ENCODE measurements at regions not wholly inside any gene's neighbourhood (a gene's known extent, or its start where the extent isn't known, plus 50 kb on each side); places are given as distances from the start of the nearest gene placed in this dataset.

GRCh38 chr19:31910224-31910623, 435.2 kb upstream of the ZNF507 start:
- H3K27ac ChIP-seq (ENCODE audit: low read depth, low read length) = no peak overlapping the region
- no peaks in the 10 kb centered on the region for H3K9me3 ChIP-seq (ENCODE audit: insufficient read depth, low read depth, low read length)
- no peaks in the 10 kb centered on the region for H3K36me3 ChIP-seq (ENCODE audit: insufficient read depth, low read length)
- H3K9ac ChIP-seq (ENCODE audit: low read depth, low read length) = no peak overlapping the region
- no peaks in the 10 kb centered on the region for H3K27me3 ChIP-seq (ENCODE audit: insufficient read depth, low read length)
- H3K4me3 ChIP-seq (ENCODE audit: low read length) = no peak overlapping the region
- WGBS = 91% methylated on average over 6 of the region's 6 CpGs
- H3K4me1 ChIP-seq (ENCODE audit: insufficient read depth, low read length) = no peaks in the 10 kb centered on the region

DNA sequence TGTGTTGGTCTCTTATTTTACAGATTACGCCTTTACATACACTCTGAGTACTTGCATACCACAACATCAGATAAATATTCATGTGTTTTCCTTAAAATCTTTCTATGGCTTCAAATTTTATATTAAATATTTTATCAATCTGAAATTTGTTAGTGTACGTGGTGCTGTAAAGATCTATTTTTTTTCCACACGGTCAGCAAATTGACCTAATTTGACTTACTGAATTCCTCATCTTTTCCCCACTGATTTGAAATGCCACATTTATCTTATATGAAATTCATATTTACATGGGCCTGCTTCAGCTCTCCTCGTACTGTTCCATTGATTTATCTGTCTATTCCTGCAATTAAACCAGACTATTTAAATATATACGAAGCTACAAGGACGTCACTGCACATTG, 433.8 kb upstream of the ZNF507 start:
- Histone ChIP-seq H3K36me3 (ENCODE audit: insufficient read depth, low read length) (no peaks in the 10 kb centered on the region), H3K9ac (ENCODE audit: low read depth, low read length) (no peak overlapping the region), H3K27ac (ENCODE audit: low read depth, low read length) (no peak overlapping the region), H3K4me1 (ENCODE audit: insufficient read depth, low read length) (no peaks in the 10 kb centered on the region), H3K27me3 (ENCODE audit: insufficient read depth, low read length) (no peaks in the 10 kb centered on the region), H3K9me3 (ENCODE audit: insufficient read depth, low read depth, low read length) (no peaks in the 10 kb centered on the region), H3K4me3 (ENCODE audit: low read length) (no peak overlapping the region)
- WGBS = 89% methylated on average over 4 of the region's 6 CpGs

- no peaks in the 10 kb centered on the region for H3K36me3 ChIP-seq (ENCODE audit: insufficient read depth, low read length)
- H3K9ac ChIP-seq (ENCODE audit: low read depth, low read length) = no peak overlapping the region
- H3K9me3 ChIP-seq (ENCODE audit: insufficient read depth, low read depth, low read length) = no peaks in the 10 kb centered on the region
- H3K27ac ChIP-seq (ENCODE audit: low read depth, low read length) = no peak overlapping the region
- no peak overlapping the region for H3K4me3 ChIP-seq (ENCODE audit: low read length)
- WGBS = 69% methylated on average over 6 of the region's 7 CpGs
- H3K4me1 ChIP-seq (ENCODE audit: insufficient read depth, low read length) = no peaks in the 10 kb centered on the region
- no peaks in the 10 kb centered on the region for H3K27me3 ChIP-seq (ENCODE audit: insufficient read depth, low read length)
Observed at GRCh38 chr19:31913103-31913661, 432.2 kb upstream of the ZNF507 start.

DNA sequence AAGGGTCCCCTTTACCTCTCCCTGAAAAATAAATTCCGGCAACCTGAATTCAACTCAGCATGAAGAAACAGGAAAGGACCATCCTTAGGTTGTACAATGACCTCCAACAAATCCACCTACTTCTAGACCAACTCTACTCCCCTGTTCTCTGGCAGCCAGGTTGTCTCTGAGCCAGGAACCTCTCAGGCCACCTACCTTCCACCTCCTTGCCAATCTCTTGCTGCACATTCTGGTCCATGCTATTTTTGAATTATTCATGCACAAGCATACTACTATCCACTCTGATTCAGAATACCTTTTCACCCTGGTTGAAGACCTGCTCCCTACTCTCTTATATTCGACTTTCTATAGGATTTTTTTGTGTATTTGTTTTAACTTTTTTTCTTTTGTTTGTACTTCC, 415.0 kb upstream of the ZNF507 start:
- Histone ChIP-seq H3K9ac (ENCODE audit: low read depth, low read length) (no peak overlapping the region), H3K4me3 (ENCODE audit: low read length) (no peak overlapping the region), H3K9me3 (ENCODE audit: insufficient read depth, low read depth, low read length) (0 out of 2 replicates have a peak, but pooled peaks cover 8% of the 10 kb centered on the region), H3K4me1 (ENCODE audit: insufficient read depth, low read length) (no peaks in the 10 kb centered on the region), H3K27ac (ENCODE audit: low read depth, low read length) (no peak overlapping the region), H3K36me3 (ENCODE audit: insufficient read depth, low read length) (no peaks in the 10 kb centered on the region), H3K27me3 (ENCODE audit: insufficient read depth, low read length) (no peaks in the 10 kb centered on the region)
- WGBS = 96% methylated on average over 1 of the region's 2 CpGs

- Histone ChIP-seq H3K36me3 (ENCODE audit: insufficient read depth, low read length) (no peaks in the 10 kb centered on the region), H3K9me3 (ENCODE audit: insufficient read depth, low read depth, low read length) (no peaks in the 10 kb centered on the region), H3K4me1 (ENCODE audit: insufficient read depth, low read length) (no peaks in the 10 kb centered on the region), H3K27ac (ENCODE audit: low read depth, low read length) (no peak overlapping the region), H3K27me3 (ENCODE audit: insufficient read depth, low read length) (no peaks in the 10 kb centered on the region), H3K4me3 (ENCODE audit: low read length) (no peak overlapping the region), H3K9ac (ENCODE audit: low read depth, low read length) (no peak overlapping the region)
- WGBS = 85% methylated on average over 3 of the region's 3 CpGs
Observed at GRCh38 chr19:31937983-31938382, 407.4 kb upstream of the ZNF507 start.

DNA sequence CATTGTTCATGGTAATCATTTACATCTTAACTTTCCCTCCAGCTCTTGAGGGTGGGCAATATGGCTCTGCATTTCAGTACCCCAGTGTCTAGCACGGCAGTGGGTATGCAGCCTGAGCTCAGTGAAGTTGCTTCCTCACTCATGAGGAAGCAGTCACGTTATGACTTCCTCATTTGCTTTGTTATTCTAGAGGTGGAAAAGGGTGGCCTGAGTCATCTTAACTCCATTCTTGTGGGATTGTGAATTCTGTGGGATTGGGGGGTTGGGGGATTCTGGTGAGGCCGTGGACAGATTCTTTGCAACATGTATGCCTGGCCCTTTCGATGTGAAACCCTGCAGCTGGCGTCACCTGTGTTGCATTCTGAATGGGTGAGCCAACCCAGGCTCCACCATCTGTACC, 406.7 kb upstream of the ZNF507 start:
- no peak overlapping the region for H3K9ac ChIP-seq (ENCODE audit: low read depth, low read length)
- WGBS = 78% methylated on average over 5 of the region's 5 CpGs
- no peaks in the 10 kb centered on the region for H3K9me3 ChIP-seq (ENCODE audit: insufficient read depth, low read depth, low read length)
- H3K4me1 ChIP-seq (ENCODE audit: insufficient read depth, low read length) = no peaks in the 10 kb centered on the region
- H3K27me3 ChIP-seq (ENCODE audit: insufficient read depth, low read length) = no peaks in the 10 kb centered on the region
- no peak overlapping the region for H3K27ac ChIP-seq (ENCODE audit: low read depth, low read length)
- no peaks in the 10 kb centered on the region for H3K36me3 ChIP-seq (ENCODE audit: insufficient read depth, low read length)
- no peak overlapping the region for H3K4me3 ChIP-seq (ENCODE audit: low read length)

DNA sequence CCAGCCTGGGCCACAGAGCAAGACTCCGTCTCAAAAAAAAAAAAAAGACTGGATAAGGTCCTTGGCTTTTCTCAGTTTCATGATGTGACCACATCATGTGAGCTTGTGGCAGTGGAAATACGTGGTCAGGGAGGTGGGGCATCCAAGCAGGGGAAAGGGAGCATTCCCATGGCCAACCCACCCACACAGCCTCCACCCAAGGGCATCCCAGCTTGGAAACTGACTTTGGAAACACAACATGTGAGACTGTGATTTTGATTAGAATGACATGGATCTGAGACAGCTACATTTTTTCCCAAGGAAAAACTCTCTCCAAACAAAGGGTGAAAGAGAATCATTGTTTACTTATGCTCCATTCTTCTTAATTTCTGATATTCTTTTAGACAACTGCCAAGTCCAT, 405.0 kb upstream of the ZNF507 start:
- Histone ChIP-seq H3K9me3 (ENCODE audit: insufficient read depth, low read depth, low read length) (no peaks in the 10 kb centered on the region), H3K9ac (ENCODE audit: low read depth, low read length) (no peak overlapping the region), H3K27ac (ENCODE audit: low read depth, low read length) (no peak overlapping the region), H3K36me3 (ENCODE audit: insufficient read depth, low read length) (no peaks in the 10 kb centered on the region), H3K27me3 (ENCODE audit: insufficient read depth, low read length) (no peaks in the 10 kb centered on the region), H3K4me3 (ENCODE audit: low read length) (no peak overlapping the region), H3K4me1 (ENCODE audit: insufficient read depth, low read length) (no peaks in the 10 kb centered on the region)
- 100% methylated on average over 1 of the region's 2 CpGs for WGBS

DNA sequence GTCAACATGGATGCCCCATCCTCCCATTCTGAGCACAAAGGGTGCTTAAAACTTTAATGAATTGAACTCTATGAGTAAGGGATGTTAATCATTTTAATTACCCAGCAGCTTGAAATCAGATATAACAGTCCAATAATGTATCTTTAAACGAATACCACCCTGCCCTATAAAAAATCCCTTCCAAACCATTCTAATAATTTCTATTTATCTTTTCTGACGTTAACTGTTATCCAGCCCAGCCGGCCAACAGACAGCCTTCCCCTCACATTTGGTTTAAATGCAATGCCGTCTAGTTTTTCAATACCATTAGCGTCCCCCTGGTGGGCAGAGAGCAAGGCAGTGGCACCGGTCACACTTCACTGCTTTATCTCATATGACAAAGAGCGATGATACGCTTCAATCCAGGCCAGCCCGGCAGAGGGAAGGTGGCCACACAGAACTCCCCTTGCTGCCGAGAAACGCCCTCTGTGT, 402.2 kb upstream of the ZNF507 start:
- H3K9me3 ChIP-seq (ENCODE audit: insufficient read depth, low read depth, low read length) = no peaks in the 10 kb centered on the region
- H3K4me3 ChIP-seq (ENCODE audit: low read length) = no peak overlapping the region
- H3K36me3 ChIP-seq (ENCODE audit: insufficient read depth, low read length) = no peaks in the 10 kb centered on the region
- no peak overlapping the region for H3K27ac ChIP-seq (ENCODE audit: low read depth, low read length)
- H3K9ac ChIP-seq (ENCODE audit: low read depth, low read length) = no peak overlapping the region
- H3K4me1 ChIP-seq (ENCODE audit: insufficient read depth, low read length) = no peaks in the 10 kb centered on the region
- WGBS = 85% methylated on average over 11 of the region's 11 CpGs
- H3K27me3 ChIP-seq (ENCODE audit: insufficient read depth, low read length) = no peaks in the 10 kb centered on the region

GRCh38 chr19:31943778-31944177, 401.6 kb upstream of the ZNF507 start:
- Histone ChIP-seq H3K27me3 (ENCODE audit: insufficient read depth, low read length) (no peaks in the 10 kb centered on the region), H3K9ac (ENCODE audit: low read depth, low read length) (no peak overlapping the region), H3K4me3 (ENCODE audit: low read length) (no peak overlapping the region), H3K36me3 (ENCODE audit: insufficient read depth, low read length) (no peaks in the 10 kb centered on the region), H3K27ac (ENCODE audit: low read depth, low read length) (no peak overlapping the region), H3K9me3 (ENCODE audit: insufficient read depth, low read depth, low read length) (no peaks in the 10 kb centered on the region), H3K4me1 (ENCODE audit: insufficient read depth, low read length) (no peaks in the 10 kb centered on the region)
- WGBS = 99% methylated on average over 11 of the region's 11 CpGs

DNA sequence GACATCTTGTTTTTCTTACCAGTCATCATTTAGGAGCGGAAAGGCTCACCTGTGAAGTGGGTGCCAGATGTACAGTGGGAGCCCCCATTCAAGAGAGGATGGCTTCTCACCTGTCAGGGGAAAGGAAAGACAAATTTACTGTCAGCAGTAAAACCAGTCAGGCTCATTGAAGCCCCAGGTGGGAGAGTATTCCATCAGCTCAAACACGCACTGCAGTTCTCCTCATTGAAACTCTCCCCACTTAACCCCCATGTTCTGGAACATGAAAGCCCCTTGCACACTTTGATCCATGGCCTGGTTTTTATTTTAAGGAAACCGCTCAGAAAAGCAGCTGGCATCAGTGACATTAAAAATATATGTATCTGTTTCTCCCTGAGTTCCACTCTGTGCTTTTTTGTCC, 401.1 kb upstream of the ZNF507 start:
- Histone ChIP-seq H3K27ac (ENCODE audit: low read depth, low read length) (no peak overlapping the region), H3K36me3 (ENCODE audit: insufficient read depth, low read length) (no peaks in the 10 kb centered on the region), H3K4me1 (ENCODE audit: insufficient read depth, low read length) (no peaks in the 10 kb centered on the region), H3K9me3 (ENCODE audit: insufficient read depth, low read depth, low read length) (no peaks in the 10 kb centered on the region), H3K4me3 (ENCODE audit: low read length) (no peak overlapping the region), H3K27me3 (ENCODE audit: insufficient read depth, low read length) (no peaks in the 10 kb centered on the region), H3K9ac (ENCODE audit: low read depth, low read length) (no peak overlapping the region)
- WGBS = 98% methylated on average over 3 of the region's 3 CpGs

- no peaks in the 10 kb centered on the region for H3K27me3 ChIP-seq (ENCODE audit: insufficient read depth, low read length)
- WGBS = 89% methylated on average over 4 of the region's 4 CpGs
- H3K9ac ChIP-seq (ENCODE audit: low read depth, low read length) = no peak overlapping the region
- H3K4me3 ChIP-seq (ENCODE audit: low read length) = no peak overlapping the region
- no peak overlapping the region for H3K27ac ChIP-seq (ENCODE audit: low read depth, low read length)
- H3K36me3 ChIP-seq (ENCODE audit: insufficient read depth, low read length) = no peaks in the 10 kb centered on the region
- no peaks in the 10 kb centered on the region for H3K4me1 ChIP-seq (ENCODE audit: insufficient read depth, low read length)
- no peaks in the 10 kb centered on the region for H3K9me3 ChIP-seq (ENCODE audit: insufficient read depth, low read depth, low read length)
Observed at GRCh38 chr19:31946491-31946890, 398.9 kb upstream of the ZNF507 start.

GRCh38 chr19:31947436-31948115, 397.8 kb upstream of the ZNF507 start:
- 93% methylated on average over 17 of the region's 17 CpGs for WGBS
- H3K36me3 ChIP-seq (ENCODE audit: insufficient read depth, low read length) = no peaks in the 10 kb centered on the region

More at GRCh38 chr19:31947436-31948115, 397.8 kb upstream of the ZNF507 start:
- Histone ChIP-seq H3K9ac (ENCODE audit: low read depth, low read length) (no peak overlapping the region), H3K4me1 (ENCODE audit: insufficient read depth, low read length) (no peaks in the 10 kb centered on the region), H3K27ac (ENCODE audit: low read depth, low read length) (no peak overlapping the region), H3K27me3 (ENCODE audit: insufficient read depth, low read length) (no peaks in the 10 kb centered on the region), H3K4me3 (ENCODE audit: low read length) (no peak overlapping the region), H3K9me3 (ENCODE audit: insufficient read depth, low read depth, low read length) (no peaks in the 10 kb centered on the region)
